ENCODE measurements at regions not wholly inside any gene's neighbourhood (a gene's known extent, or its start where the extent isn't known, plus 50 kb on each side); places are given as distances from the start of the nearest gene placed in this dataset.

DNA sequence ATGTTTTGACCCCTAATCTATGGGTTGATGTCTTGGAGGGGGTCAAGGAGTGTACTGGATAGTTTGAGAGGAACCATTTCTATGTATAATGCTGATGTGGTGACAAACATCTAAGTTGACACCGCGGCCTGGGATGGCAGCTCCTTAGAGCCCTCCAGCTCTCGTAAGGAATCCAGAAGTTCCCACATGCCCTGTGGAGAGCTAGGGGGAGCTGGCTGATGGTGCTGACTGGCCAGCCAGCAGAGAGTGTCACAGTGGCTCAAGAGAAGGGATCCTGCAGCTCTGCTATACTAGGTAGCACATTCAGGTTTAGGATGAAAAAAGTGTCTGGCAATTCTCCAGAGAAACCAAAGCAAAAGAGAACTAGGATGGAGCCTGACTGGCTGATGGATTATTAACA, 842.2 kb upstream of the VRK2 start:
- no peaks in the 10 kb centered on the region for H3K36me3 ChIP-seq (ENCODE audit: control insufficient read depth, insufficient read depth, low read length)
- no peak overlapping the region for H3K4me3 ChIP-seq (replicated peaks; ENCODE audit: low read depth, low read length)
- DNase-seq (ENCODE audit: extremely low read depth, insufficient read length) = no peak
- H3K27me3 ChIP-seq (replicated peaks; ENCODE audit: control insufficient read depth, insufficient read depth, low read length) = no peaks in the 10 kb centered on the region
- TF ChIP-seq, protein P1, sequence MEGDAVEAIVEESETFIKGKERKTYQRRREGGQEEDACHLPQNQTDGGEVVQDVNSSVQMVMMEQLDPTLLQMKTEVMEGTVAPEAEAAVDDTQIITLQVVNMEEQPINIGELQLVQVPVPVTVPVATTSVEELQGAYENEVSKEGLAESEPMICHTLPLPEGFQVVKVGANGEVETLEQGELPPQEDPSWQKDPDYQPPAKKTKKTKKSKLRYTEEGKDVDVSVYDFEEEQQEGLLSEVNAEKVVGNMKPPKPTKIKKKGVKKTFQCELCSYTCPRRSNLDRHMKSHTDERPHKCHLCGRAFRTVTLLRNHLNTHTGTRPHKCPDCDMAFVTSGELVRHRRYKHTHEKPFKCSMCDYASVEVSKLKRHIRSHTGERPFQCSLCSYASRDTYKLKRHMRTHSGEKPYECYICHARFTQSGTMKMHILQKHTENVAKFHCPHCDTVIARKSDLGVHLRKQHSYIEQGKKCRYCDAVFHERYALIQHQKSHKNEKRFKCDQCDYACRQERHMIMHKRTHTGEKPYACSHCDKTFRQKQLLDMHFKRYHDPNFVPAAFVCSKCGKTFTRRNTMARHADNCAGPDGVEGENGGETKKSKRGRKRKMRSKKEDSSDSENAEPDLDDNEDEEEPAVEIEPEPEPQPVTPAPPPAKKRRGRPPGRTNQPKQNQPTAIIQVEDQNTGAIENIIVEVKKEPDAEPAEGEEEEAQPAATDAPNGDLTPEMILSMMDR (IDR thresholded peaks at IDR 0.05; ENCODE audit: insufficient read depth, low read length, poor library complexity, severe bottlenecking) = no peak

DNA sequence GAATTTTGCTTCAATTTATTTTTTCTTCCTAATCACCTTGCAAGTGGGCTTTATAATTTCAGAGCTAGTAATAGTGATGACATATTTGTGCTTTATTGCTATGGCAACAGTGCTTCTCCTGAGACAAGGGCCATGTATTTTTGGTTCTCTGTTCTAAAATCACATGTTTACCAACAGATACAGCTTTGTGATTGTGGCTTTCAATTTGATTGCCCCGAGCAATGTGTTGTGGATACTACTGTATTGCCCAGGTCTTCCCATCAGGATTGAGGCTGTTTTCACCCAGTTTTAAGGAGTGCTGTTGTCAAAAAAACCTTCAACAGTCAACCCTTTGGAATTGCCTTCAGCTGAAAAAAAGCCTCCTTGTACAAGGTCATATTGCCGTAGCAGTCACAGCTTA, 841.4 kb upstream of the VRK2 start:
- DNase-seq (ENCODE audit: extremely low read depth, insufficient read length) = no peak
- no peaks in the 10 kb centered on the region for H3K36me3 ChIP-seq (ENCODE audit: control insufficient read depth, insufficient read depth, low read length)
- no peaks in the 10 kb centered on the region for H3K27me3 ChIP-seq (replicated peaks; ENCODE audit: control insufficient read depth, insufficient read depth, low read length)
- H3K4me3 ChIP-seq (replicated peaks; ENCODE audit: low read depth, low read length) = no peak overlapping the region
- TF ChIP-seq, protein P1 (IDR thresholded peaks at IDR 0.05; ENCODE audit: insufficient read depth, low read length, poor library complexity, severe bottlenecking) = no peak

DNA sequence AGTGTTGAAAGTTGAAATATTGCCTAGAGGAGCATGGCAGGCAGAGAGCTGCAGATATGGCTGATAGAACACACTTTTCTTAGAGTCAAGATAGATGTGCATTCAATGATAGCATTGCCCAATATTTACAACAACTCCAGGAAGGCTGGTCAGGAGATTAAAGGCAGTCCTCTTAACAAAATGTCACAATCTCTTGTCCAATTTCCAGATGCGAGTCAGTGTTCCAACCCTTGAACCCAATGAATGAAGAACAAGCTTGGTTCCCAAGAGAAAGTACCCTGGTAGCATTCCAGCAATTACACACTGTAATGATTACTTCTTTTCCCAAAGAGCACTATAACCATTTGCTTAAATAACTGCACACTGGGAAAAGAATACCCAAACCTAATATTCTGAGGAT, 839.4 kb upstream of the VRK2 start:
- Histone ChIP-seq H3K27me3 (replicated peaks; ENCODE audit: control insufficient read depth, insufficient read depth, low read length) (no peaks in the 10 kb centered on the region), H3K4me3 (replicated peaks; ENCODE audit: low read depth, low read length) (no peak overlapping the region), H3K36me3 (ENCODE audit: control insufficient read depth, insufficient read depth, low read length) (no peaks in the 10 kb centered on the region)
- TF ChIP-seq, protein P1 (IDR thresholded peaks at IDR 0.05; ENCODE audit: insufficient read depth, low read length, poor library complexity, severe bottlenecking) = no peak
- DNase-seq (ENCODE audit: extremely low read depth, insufficient read length) = no peak

DNA sequence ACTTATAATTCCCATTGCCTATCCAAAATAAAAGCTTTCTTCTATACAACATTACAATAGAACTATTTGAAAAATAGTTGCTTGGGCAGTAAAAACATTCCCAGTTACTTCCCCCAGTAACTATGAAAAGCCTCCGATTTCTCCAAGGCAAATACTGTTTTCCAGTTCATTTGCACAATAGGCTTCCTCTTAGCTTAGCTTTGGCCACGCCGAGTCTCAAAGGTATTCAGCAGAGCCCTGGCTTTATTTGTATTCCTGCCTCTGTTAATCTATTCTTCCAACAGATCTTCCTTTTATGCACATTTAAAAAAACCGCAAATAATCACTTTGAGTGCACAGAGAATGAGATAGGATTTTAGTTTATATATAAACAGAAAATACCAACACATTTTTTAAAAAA, 836.8 kb upstream of the VRK2 start:
- Histone ChIP-seq H3K27me3 (replicated peaks; ENCODE audit: control insufficient read depth, insufficient read depth, low read length) (no peaks in the 10 kb centered on the region), H3K4me3 (replicated peaks; ENCODE audit: low read depth, low read length) (no peak overlapping the region), H3K36me3 (ENCODE audit: control insufficient read depth, insufficient read depth, low read length) (no peaks in the 10 kb centered on the region)
- DNase-seq (ENCODE audit: extremely low read depth, insufficient read length) = no peak
- TF ChIP-seq, protein P1 (IDR thresholded peaks at IDR 0.05; ENCODE audit: insufficient read depth, low read length, poor library complexity, severe bottlenecking) = no peak

DNA sequence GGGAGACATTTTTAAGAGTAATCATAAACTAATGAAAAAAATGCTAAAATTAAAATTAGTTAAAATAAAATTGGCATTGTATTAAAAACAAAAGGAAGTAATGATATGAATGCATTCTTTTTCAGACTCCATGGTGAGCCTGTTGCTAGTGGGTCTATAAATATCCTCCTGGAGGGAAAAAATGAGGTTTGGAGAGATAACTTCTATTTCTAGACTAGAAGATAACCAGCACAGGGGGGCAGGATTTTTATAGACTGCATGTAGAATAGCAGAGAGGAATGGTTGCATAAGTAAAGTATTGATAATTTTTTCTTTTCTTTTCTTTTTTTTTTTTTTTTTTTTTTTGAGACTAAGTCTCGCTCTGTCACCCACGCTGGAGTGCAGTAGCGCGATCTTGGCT, 835.8 kb upstream of the VRK2 start:
- DNase-seq (ENCODE audit: extremely low read depth, insufficient read length) = no peak
- H3K4me3 ChIP-seq (replicated peaks; ENCODE audit: low read depth, low read length) = no peak overlapping the region
- H3K36me3 ChIP-seq (ENCODE audit: control insufficient read depth, insufficient read depth, low read length) = no peaks in the 10 kb centered on the region
- TF ChIP-seq, protein P1 (IDR thresholded peaks at IDR 0.05; ENCODE audit: insufficient read depth, low read length, poor library complexity, severe bottlenecking) = no peak
- H3K27me3 ChIP-seq (replicated peaks; ENCODE audit: control insufficient read depth, insufficient read depth, low read length) = no peaks in the 10 kb centered on the region

DNA sequence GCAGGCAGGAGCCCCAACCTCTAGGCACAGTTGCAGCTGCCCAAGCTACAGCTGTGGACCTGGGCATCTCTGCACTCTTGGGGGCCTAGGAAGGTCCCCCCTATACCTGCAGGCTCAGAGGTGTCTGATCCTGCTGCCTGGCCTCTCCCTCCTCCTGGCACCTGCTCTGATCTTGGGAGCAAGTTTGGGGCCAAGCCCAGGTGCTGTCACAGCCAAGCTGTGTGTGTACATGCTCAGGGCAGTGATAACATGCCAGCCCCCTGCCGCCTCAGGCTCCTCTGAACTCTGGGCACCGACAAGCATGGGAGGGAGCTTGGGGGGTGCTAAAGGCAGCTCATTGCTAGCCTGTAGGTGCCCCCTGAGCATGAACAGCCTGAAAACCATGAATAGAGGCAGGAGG, 829.6 kb upstream of the VRK2 start:
- H3K36me3 ChIP-seq (ENCODE audit: control insufficient read depth, insufficient read depth, low read length) = no peaks in the 10 kb centered on the region

More for the DNA sequence above, 829.6 kb upstream of the VRK2 start:
- DNase-seq (ENCODE audit: extremely low read depth, insufficient read length) = no peak
- no peaks in the 10 kb centered on the region for H3K27me3 ChIP-seq (replicated peaks; ENCODE audit: control insufficient read depth, insufficient read depth, low read length)
- H3K4me3 ChIP-seq (replicated peaks; ENCODE audit: low read depth, low read length) = no peak overlapping the region
- TF ChIP-seq, protein P1 (IDR thresholded peaks at IDR 0.05; ENCODE audit: insufficient read depth, low read length, poor library complexity, severe bottlenecking) = no peak
